Stimulated activated memory B cell treated with anti-CD40 and anti-IgM and Interleukin-4, amounts not matched to agents 10 μg/mL and 1 μg/mL and 100 μg/mL, for 72 hours (primary cell): ENCODE measurements at regions not wholly inside any gene's neighbourhood (a gene's known extent, or its start where the extent isn't known, plus 50 kb on each side); places are given as distances from the start of the nearest gene placed in this dataset.
"Not testable (repeated sequence)": the region's sequence is repeated elsewhere in the genome, so short reads cannot be mapped to it uniquely, and the experiment has no call there.

Experiments
- ATAC-seq: fragments of 150-1000 bp; cut with Tn5 transposase; 2 replicates; pipeline ENCODE4 v1.10.0; 2021
- H3K27ac Mint-ChIP-seq: one replicate; pipeline ENCODE4 v1.8.0; 2022; ENCODE audit warnings: mild to moderate bottlenecking, mixed read lengths
- H3K27me3 Mint-ChIP-seq: one replicate; pipeline ENCODE4 v1.8.0; 2022; ENCODE audit warnings: mixed read lengths
- H3K36me3 Mint-ChIP-seq: one replicate; pipeline ENCODE4 v1.8.0; 2022; ENCODE audit warnings: mixed read lengths
- H3K4me1 Mint-ChIP-seq: one replicate; pipeline ENCODE4 v1.8.0; 2022; ENCODE audit warnings: mixed read lengths
- H3K4me3 Mint-ChIP-seq: one replicate; pipeline ENCODE4 v1.8.0; 2022; ENCODE audit warnings: mild to moderate bottlenecking, moderate library complexity, mixed read lengths
- H3K9me3 Mint-ChIP-seq: one replicate; pipeline ENCODE4 v1.8.0; 2022; ENCODE audit warnings: mixed read lengths

- Mint-ChIP-seq H3K4me3 (no peak overlapping the region), H3K27me3 (no peaks in the 10 kb centered on the region), H3K36me3 (no peaks in the 10 kb centered on the region), H3K9me3 (no peaks in the 10 kb centered on the region), H3K27ac (no peak overlapping the region), H3K4me1 (no peaks in the 10 kb centered on the region)
- ATAC-seq, result no peak
Measured at GRCh38 chrY:8905141-8905540, 432.1 kb upstream of the TSPY4 start.

GRCh38 chrY:8922576-8922975 lies 414.7 kb upstream of the TSPY4 start:
- not testable (repeated sequence) for H3K9me3 Mint-ChIP-seq, H3K4me1 Mint-ChIP-seq, ATAC-seq, H3K27me3 Mint-ChIP-seq, H3K4me3 Mint-ChIP-seq, H3K27ac Mint-ChIP-seq, H3K36me3 Mint-ChIP-seq
